NT2/D1 (cell line): ENCODE measurements at regions not wholly inside any gene's neighbourhood (a gene's known extent, or its start where the extent isn't known, plus 50 kb on each side); places are given as distances from the start of the nearest gene placed in this dataset.

Source experiments
- YY1 ChIP-seq: IDR thresholded peaks from 2 replicates; pipeline ENCODE4 v1.6.1; 2011; ENCODE audit not compliant: insufficient read length, insufficient read depth
- ZNF274 ChIP-seq: IDR thresholded peaks from 2 replicates; pipeline ENCODE4 v1.6.1; 2011; ENCODE audit warnings: mild to moderate bottlenecking, low read depth, low read length

- no peak for TF ChIP-seq ZNF274
- no peak for TF ChIP-seq YY1
Measured at GRCh38 chr13:53159431-53159830, 130.8 kb downstream of the OLFM4 start.
